Sigmoid colon (tissue), 6 donors: ENCODE measurements at regions not wholly inside any gene's neighbourhood (a gene's known extent, or its start where the extent isn't known, plus 50 kb on each side); places are given as distances from the start of the nearest gene placed in this dataset.
A peak's percentile ranks its signal among the peaks of the same experiment; 100 is the strongest.

Experiments used
- DNase-seq: peaks from one replicate; pipeline ENCODE4 v3.0.0-alpha.2; 2019
- H3K27ac ChIP-seq, 4 donors: fragments of 200-600 bp; sonication (generic); one replicate each; pipeline ENCODE4 v1.5.1; 2016 to 2019; ENCODE audit warnings: mild to moderate bottlenecking in 1 of 4
- H3K27me3 ChIP-seq, 3 donors: fragments of 200-600 bp; sonication (generic); one replicate each; pipeline ENCODE4 v1.5.1; 2019; ENCODE audit warnings: mild to moderate bottlenecking in 1 of 3
- H3K36me3 ChIP-seq, 4 donors: fragments of 200-600 bp; sonication (generic); one replicate each; pipeline ENCODE4 v1.5.1; 2016 to 2019
- H3K4me1 ChIP-seq, 4 donors: fragments of 200-600 bp; sonication (generic); one replicate each; pipeline ENCODE4 v1.5.1; 2017 to 2019
- H3K4me3 ChIP-seq, 4 donors: fragments of 200-600 bp; sonication (generic); one replicate each; pipeline ENCODE4 v1.5.1; 2017 to 2019; ENCODE audit warnings: mild to moderate bottlenecking in 2 of 4, moderate library complexity in 1 of 4
- H3K9me3 ChIP-seq, 4 donors: fragments of 200-600 bp in 3 of 4; sonication (generic) in 3 of 4; one replicate each; pipeline versions ENCODE4 v1.5.1 to v1.6.1; 2013 to 2019
- EP300 ChIP-seq, 4 donors: sonication (generic); formaldehyde crosslinking; IDR thresholded peaks; one replicate each; pipeline ENCODE4 v1.6.1; 2017; ENCODE audit warnings: antibody characterized with exemption in 4 of 4
- POLR2A ChIP-seq, 2 donors: fragments of 450-650 bp; IDR thresholded peaks; one replicate each; pipeline ENCODE4 v1.6.1; 2016; ENCODE audit warnings: antibody characterized with exemption in 2 of 2, mild to moderate bottlenecking in 2 of 2, moderate library complexity in 2 of 2
- POLR2AphosphoS5 ChIP-seq, 4 donors: sonication (generic); formaldehyde crosslinking; IDR thresholded peaks; one replicate each; pipeline ENCODE4 v1.6.1; 2017; ENCODE audit warnings: antibody characterized with exemption in 4 of 4
- WGBS, 2 donors: extraction: QIAGEN DNeasy Blood & Tissue Kit; methylation state at CpG; one replicate each; pipeline ENCODE4 v1.1.7; 2013; 5-methylcytosine and 5-hydroxymethylcytosine counted together
- intact Hi-C: fragments of 100-400 bp; cut with DNase I; formaldehyde crosslinking; loops from one replicate; pipeline ENCODE4 v1.15.1; 2023
- TF ChIP-seq, protein P1 (sequence below), 4 experiments: fragments of 450-650 bp in 3 of 4; fragments of 200-600 bp in 1 of 4; IDR thresholded peaks; one replicate each; pipeline ENCODE4 v1.5.1; 2016 to 2019; ENCODE audit warnings: antibody characterized with exemption in 4 of 4, mild to moderate bottlenecking in 3 of 4, moderate library complexity in 2 of 4
- donor health status: healthy with polysubstance abuse.
- donor health status: healthy.

DNA sequence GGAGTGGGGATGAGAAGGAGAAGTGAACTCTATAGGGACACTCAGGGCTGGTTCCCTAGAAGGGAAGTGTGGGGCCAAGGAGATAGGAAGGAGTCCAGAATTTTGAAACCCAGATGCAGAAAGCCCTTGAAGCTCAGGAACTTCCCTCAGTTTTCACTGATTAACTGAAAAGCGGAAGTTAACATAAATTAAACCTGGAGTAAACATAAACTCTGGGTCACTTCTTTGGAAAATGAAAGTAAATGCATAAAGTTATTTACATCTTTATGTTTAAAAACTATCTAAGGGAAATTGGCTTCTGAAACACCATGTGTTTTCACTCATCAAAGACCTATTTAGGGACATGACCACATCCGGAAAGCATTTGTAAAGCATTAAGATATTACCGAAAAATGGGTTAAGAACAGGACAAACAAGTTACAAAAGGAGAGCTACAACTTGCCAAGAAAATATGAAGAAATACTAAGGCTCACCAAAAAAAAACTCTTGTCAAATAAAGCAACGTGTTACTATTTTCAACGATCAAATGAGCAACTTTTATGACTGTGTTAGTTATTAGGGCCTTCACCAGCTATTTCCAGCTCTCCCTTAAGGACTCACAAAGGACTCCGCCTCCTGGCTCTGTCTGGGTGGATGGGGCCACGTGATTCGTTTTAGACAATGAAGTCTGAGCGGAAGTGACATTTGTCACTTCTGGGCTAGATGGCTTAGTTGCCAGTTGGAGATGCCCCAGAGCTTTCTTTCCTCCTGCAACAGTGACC lies 439.1 kb upstream of the ZNF507 start:
- Histone ChIP-seq H3K27me3 (no peaks in the 10 kb centered on the region), H3K4me1 (peaks cover 0 to 6% (median 0%) of the 10 kb centered on the region in 4 donors), H3K36me3 (no peaks in the 10 kb centered on the region), H3K9me3 (no peaks in the 10 kb centered on the region), H3K4me3 (no peak overlapping the region), H3K27ac (peak overlapping the region; percentile 21 to 68 (median 56))
- TF ChIP-seq POLR2AphosphoS5 (IDR thresholded peaks at IDR 0.05), result peak; percentile 36 to 59 (median 42)
- TF ChIP-seq, protein P1, sequence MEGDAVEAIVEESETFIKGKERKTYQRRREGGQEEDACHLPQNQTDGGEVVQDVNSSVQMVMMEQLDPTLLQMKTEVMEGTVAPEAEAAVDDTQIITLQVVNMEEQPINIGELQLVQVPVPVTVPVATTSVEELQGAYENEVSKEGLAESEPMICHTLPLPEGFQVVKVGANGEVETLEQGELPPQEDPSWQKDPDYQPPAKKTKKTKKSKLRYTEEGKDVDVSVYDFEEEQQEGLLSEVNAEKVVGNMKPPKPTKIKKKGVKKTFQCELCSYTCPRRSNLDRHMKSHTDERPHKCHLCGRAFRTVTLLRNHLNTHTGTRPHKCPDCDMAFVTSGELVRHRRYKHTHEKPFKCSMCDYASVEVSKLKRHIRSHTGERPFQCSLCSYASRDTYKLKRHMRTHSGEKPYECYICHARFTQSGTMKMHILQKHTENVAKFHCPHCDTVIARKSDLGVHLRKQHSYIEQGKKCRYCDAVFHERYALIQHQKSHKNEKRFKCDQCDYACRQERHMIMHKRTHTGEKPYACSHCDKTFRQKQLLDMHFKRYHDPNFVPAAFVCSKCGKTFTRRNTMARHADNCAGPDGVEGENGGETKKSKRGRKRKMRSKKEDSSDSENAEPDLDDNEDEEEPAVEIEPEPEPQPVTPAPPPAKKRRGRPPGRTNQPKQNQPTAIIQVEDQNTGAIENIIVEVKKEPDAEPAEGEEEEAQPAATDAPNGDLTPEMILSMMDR (IDR thresholded peaks at IDR 0.05), result no peak
- DNase-seq, result peak; percentile 72
- intact Hi-C loops, result no loop called here
- 34 to 55% methylated on average over 9 of the region's 9 CpGs for WGBS, 2 donors

DNA sequence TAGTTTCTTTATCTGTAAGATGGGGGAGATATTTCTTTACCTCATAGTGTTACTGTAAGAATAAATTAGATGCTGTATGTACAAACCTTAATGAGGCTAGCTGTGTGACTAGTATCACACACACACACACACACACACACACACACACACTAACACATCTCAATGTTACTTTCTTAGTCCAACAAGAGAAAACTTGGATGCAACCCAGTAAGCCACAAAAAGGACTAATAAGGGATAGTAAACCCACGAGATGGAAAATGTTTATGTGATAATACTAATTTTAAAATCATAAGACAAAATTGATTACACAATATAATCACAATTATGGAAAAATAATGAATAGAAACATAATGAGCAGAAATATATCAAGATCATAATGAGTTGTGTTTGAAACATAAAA lies 437.7 kb upstream of the ZNF507 start:
- no peaks in the 10 kb centered on the region for H3K36me3 ChIP-seq
- TF ChIP-seq EP300 (IDR thresholded peaks at IDR 0.05) (no peak), POLR2AphosphoS5 (IDR thresholded peaks at IDR 0.05) (no peak), POLR2A (IDR thresholded peaks at IDR 0.05) (no peak)
- TF ChIP-seq, protein P1 (IDR thresholded peaks at IDR 0.05), result no peak
- intact Hi-C loops, result no loop called here
- H3K9me3 ChIP-seq, result no peaks in the 10 kb centered on the region
- no peak for DNase-seq
- H3K4me3 ChIP-seq, result no peak overlapping the region
- H3K27me3 ChIP-seq, result no peaks in the 10 kb centered on the region
- WGBS, 2 donors, result 15 to 70% methylated on average over 1 of the region's 1 CpG
- H3K4me1 ChIP-seq, result peaks cover 0 to 6% (median 0%) of the 10 kb centered on the region in 4 donors
- H3K27ac ChIP-seq, result no peak overlapping the region

DNA sequence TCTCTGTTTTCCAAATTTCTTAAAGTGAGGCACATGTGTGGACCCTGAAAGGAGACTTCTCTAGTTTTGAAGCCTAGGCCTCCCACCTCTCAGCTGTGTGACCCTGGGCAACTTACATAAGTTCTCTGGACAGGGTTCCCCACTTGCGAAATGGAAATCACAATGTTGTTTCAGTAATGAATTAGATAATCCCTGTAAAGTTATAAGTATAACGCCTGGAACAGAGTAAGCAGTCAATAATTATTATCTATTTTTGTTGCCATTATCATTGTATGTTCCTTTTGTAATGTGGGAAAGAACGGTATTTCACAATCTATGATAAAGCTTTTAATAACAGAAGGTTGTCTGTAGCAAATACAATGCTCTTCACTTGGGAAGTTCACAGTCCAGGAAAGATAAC lies 437.3 kb upstream of the ZNF507 start:
- intact Hi-C loops, result no loop called here
- no peak overlapping the region for H3K27ac ChIP-seq
- H3K36me3 ChIP-seq, result no peaks in the 10 kb centered on the region
- H3K9me3 ChIP-seq, result no peaks in the 10 kb centered on the region
- TF ChIP-seq, protein P1 (IDR thresholded peaks at IDR 0.05), result no peak
- TF ChIP-seq POLR2AphosphoS5 (IDR thresholded peaks at IDR 0.05) (no peak), POLR2A (IDR thresholded peaks at IDR 0.05) (no peak), EP300 (IDR thresholded peaks at IDR 0.05) (no peak)
- peaks cover 0 to 6% (median 0%) of the 10 kb centered on the region in 4 donors for H3K4me1 ChIP-seq
- no peak overlapping the region for H3K4me3 ChIP-seq
- H3K27me3 ChIP-seq, result no peaks in the 10 kb centered on the region
- DNase-seq, result no peak
- 74 to 87% methylated on average over 3 of the region's 3 CpGs for WGBS, 2 donors

DNA sequence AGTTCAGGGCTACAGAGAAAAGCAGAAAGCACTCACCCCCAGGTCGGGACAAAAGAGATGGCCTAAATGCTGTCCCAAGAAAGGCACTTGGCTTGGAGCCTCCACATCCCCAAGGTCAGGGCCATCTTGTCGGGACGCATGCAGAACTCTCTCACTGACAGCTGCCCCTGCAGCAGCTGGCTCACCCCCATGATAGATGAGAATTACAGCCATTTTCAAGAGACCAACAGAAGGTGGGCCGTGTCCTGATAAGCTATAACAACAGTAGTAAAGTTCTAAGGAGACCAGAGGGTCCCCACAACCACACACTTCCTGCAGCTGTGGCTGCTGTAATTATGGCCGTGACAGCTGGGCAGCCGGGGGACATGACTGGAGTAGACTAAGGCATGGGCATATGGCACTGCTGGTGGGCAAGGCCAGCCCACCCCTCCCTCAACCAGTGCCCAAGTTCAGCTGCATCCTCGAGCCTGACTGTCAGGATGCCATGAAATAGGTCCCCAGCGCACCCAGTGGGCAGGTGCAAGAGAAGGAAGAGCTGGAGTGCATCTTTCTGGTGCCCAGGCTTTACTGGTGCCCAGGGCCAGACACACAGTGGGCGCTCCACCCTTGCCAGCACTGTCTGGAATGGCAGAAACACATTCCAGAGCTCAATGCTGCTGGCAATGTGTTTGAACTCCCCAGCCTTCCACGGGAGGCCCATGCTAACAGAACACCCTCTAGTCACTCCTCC lies 436.7 kb upstream of the ZNF507 start:
- intact Hi-C loops, result no loop called here
- DNase-seq, result no peak
- H3K27ac ChIP-seq, result no peak overlapping the region

More for the DNA sequence above, 436.7 kb upstream of the ZNF507 start:
- TF ChIP-seq POLR2AphosphoS5 (IDR thresholded peaks at IDR 0.05) (no peak), POLR2A (IDR thresholded peaks at IDR 0.05) (no peak), EP300 (IDR thresholded peaks at IDR 0.05) (no peak)
- TF ChIP-seq, protein P1 (IDR thresholded peaks at IDR 0.05), result no peak
- Histone ChIP-seq H3K27me3 (no peaks in the 10 kb centered on the region), H3K36me3 (no peaks in the 10 kb centered on the region), H3K9me3 (no peaks in the 10 kb centered on the region), H3K4me3 (no peak overlapping the region), H3K4me1 (peaks cover 0 to 6% (median 0%) of the 10 kb centered on the region in 4 donors)
- WGBS, 2 donors, result 53 to 55% methylated on average over 10 of the region's 10 CpGs
